GM23248 (cell line): ENCODE measurements at regions not wholly inside any gene's neighbourhood (a gene's known extent, or its start where the extent isn't known, plus 50 kb on each side); places are given as distances from the start of the nearest gene placed in this dataset.

Experiments used
- EZH2 ChIP-seq: fragments of 200-600 bp; sonication (generic); IDR thresholded peaks from 2 replicates; pipeline ENCODE4 v1.6.1; 2018; ENCODE audit warnings: antibody characterized with exemption, mild to moderate bottlenecking; ENCODE audit not compliant: insufficient read depth, poor library complexity, severe bottlenecking
- EZH2phosphoT487 ChIP-seq: fragments of 200-600 bp; sonication (generic); IDR thresholded peaks from 2 replicates; pipeline ENCODE4 v1.6.1; 2018; ENCODE audit warnings: antibody characterized with exemption, moderate library complexity, mild to moderate bottlenecking, low read depth; ENCODE audit not compliant: insufficient read depth

- TF ChIP-seq EZH2, result no peak
- TF ChIP-seq EZH2phosphoT487, result no peak
These were observed 300.4 kb upstream of the B3GAT1 start for GRCh38 chr11:134712228-134713145.
